ENCODE measurements at regions not wholly inside any gene's neighbourhood (a gene's known extent, or its start where the extent isn't known, plus 50 kb on each side); places are given as distances from the start of the nearest gene placed in this dataset.
"Not testable (repeated sequence)": the region's sequence is repeated elsewhere in the genome, so short reads cannot be mapped to it uniquely, and the experiment has no call there.

- TF ChIP-seq, protein P1, sequence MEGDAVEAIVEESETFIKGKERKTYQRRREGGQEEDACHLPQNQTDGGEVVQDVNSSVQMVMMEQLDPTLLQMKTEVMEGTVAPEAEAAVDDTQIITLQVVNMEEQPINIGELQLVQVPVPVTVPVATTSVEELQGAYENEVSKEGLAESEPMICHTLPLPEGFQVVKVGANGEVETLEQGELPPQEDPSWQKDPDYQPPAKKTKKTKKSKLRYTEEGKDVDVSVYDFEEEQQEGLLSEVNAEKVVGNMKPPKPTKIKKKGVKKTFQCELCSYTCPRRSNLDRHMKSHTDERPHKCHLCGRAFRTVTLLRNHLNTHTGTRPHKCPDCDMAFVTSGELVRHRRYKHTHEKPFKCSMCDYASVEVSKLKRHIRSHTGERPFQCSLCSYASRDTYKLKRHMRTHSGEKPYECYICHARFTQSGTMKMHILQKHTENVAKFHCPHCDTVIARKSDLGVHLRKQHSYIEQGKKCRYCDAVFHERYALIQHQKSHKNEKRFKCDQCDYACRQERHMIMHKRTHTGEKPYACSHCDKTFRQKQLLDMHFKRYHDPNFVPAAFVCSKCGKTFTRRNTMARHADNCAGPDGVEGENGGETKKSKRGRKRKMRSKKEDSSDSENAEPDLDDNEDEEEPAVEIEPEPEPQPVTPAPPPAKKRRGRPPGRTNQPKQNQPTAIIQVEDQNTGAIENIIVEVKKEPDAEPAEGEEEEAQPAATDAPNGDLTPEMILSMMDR (IDR thresholded peaks at IDR 0.05), result not testable (repeated sequence)
- not testable (repeated sequence) for TF ChIP-seq POLR2AphosphoS5, POLR2A (IDR thresholded peaks at IDR 0.05)
Observed at GRCh38 chr3:87433445-87433844, 157.1 kb upstream of the POU1F1 start.
